NCI-H2227 treated with DMSO at 0.1 percent for 48 hours (cell line): ENCODE measurements at regions not wholly inside any gene's neighbourhood (a gene's known extent, or its start where the extent isn't known, plus 50 kb on each side); places are given as distances from the start of the nearest gene placed in this dataset.

ENCODE experiments used
- DNase-seq: peaks from one replicate; lab custom pipeline; 2025; lab: John Stamatoyannopoulos, UW

GRCh38 chr2:120866071-120866470 is 130.4 kb downstream of the GLI2 start:
- DNase-seq: no peak

- DNase-seq: no peak
Measured at GRCh38 chr2:120866483-120867140, 130.9 kb downstream of the GLI2 start.

GRCh38 chr2:120867290-120868241 is 131.9 kb downstream of the GLI2 start:
- peak; percentile 71 for DNase-seq

GRCh38 chr2:120868366-120868765 is 132.7 kb downstream of the GLI2 start:
- no peak for DNase-seq

- DNase-seq: no peak
Measured at GRCh38 chr2:120869036-120869729, 133.5 kb downstream of the GLI2 start.

- no peak for DNase-seq
Measured at GRCh38 chr2:120869730-120870466, 134.2 kb downstream of the GLI2 start.

- no peak for DNase-seq
Measured at GRCh38 chr2:120870467-120870788, 134.8 kb downstream of the GLI2 start.

- no peak for DNase-seq
Measured at GRCh38 chr2:120871016-120871635, 135.5 kb downstream of the GLI2 start.

- DNase-seq: no peak
Measured at GRCh38 chr2:120871881-120872620, 136.4 kb downstream of the GLI2 start.

GRCh38 chr2:120873958-120874887 is 138.6 kb downstream of the GLI2 start:
- DNase-seq: no peak

GRCh38 chr2:120874888-120875275 is 139.2 kb downstream of the GLI2 start:
- no peak for DNase-seq

- DNase-seq: no peak
Measured at GRCh38 chr2:120875431-120875830, 139.8 kb downstream of the GLI2 start.

GRCh38 chr2:120876526-120877280 is 141.0 kb downstream of the GLI2 start:
- no peak for DNase-seq

GRCh38 chr2:120877409-120877808 is 141.7 kb downstream of the GLI2 start:
- DNase-seq: no peak

- peak; percentile 57 for DNase-seq
Measured at GRCh38 chr2:120878970-120879369, 143.3 kb downstream of the GLI2 start.

GRCh38 chr2:120879431-120880295 is 144.0 kb downstream of the GLI2 start:
- DNase-seq: peak; percentile 82

GRCh38 chr2:120880381-120880780 is 144.7 kb downstream of the GLI2 start:
- no peak for DNase-seq
